Adrenal gland (tissue), 9 donors: ENCODE measurements at regions not wholly inside any gene's neighbourhood (a gene's known extent, or its start where the extent isn't known, plus 50 kb on each side); places are given as distances from the start of the nearest gene placed in this dataset.

Source experiments
- DNase-seq, 7 donors: peaks; one replicate each; pipeline ENCODE4 v3.0.0-alpha.2; 2019 to 2020
- H3K27ac ChIP-seq, 5 donors: fragments of 200-600 bp; sonication (generic) in 4 of 5; 1 replicate in 3 of 5; 2 replicates in 2 of 5; pipeline versions ENCODE4 v1.5.1 to v1.8.0; 2016 to 2020; ENCODE audit warnings: mild to moderate bottlenecking in 1 of 5
- H3K27me3 ChIP-seq: fragments of 200-600 bp; 2 replicates; pipeline ENCODE4 v1.8.0; 2021
- H3K36me3 ChIP-seq, 2 donors: fragments of 200-600 bp; replicated peaks in 1 of 2; 1 replicate in 1 of 2; 2 replicates in 1 of 2; pipeline versions ENCODE4 v1.5.1 to v1.8.0; 2018 to 2022
- H3K4me1 ChIP-seq, 2 donors: fragments of 200-600 bp; replicated peaks in 1 of 2; 1 replicate in 1 of 2; 2 replicates in 1 of 2; pipeline versions ENCODE4 v1.5.1 to v1.8.0; 2018 to 2021
- H3K4me3 ChIP-seq, 4 donors: fragments of 200-600 bp; sonication (generic) in 3 of 4; one replicate each; pipeline ENCODE4 v1.5.1; 2016 to 2018
- H3K9me3 ChIP-seq, 3 donors: fragments of 200-600 bp; sonication (generic) in 1 of 3; replicated peaks in 1 of 3; 1 replicate in 2 of 3; 2 replicates in 1 of 3; pipeline versions ENCODE4 v1.5.1 to v1.8.0; 2016 to 2021
- CTCF ChIP-seq, 6 experiments: fragments of 450-650 bp in 4 of 6; fragments of 200-600 bp in 2 of 6; sonication (generic) in 1 of 6; IDR thresholded peaks; 1 replicate in 5 of 6; 2 replicates in 1 of 6; pipeline versions ENCODE4 v1.5.1 to v1.8.0; 2016 to 2021; ENCODE audit warnings: antibody characterized with exemption in 6 of 6, mild to moderate bottlenecking in 2 of 6, moderate library complexity in 1 of 6
- POLR2A ChIP-seq, 2 donors: fragments of 450-650 bp; IDR thresholded peaks; one replicate each; pipeline ENCODE4 v1.6.1; 2017; ENCODE audit warnings: antibody characterized with exemption in 2 of 2, mild to moderate bottlenecking in 2 of 2, moderate library complexity in 1 of 2
- WGBS, 4 donors: extraction: QIAGEN DNeasy Blood & Tissue Kit in 2 of 4; methylation state at CpG; one replicate each; pipeline versions ENCODE4 v1.1.5 to v1.1.7; 2013 to 2017; 5-methylcytosine and 5-hydroxymethylcytosine counted together
- intact Hi-C, 2 donors: fragments of 100-400 bp; cut with DNase I; formaldehyde crosslinking; loops; one replicate each; pipeline versions ENCODE4 v1.14.1 to v1.15.0; 2022 to 2023
- donor health status: healthy with polysubstance abuse.
- donor health status: Bipolar disorder and iron deficiency.
- donor health status: DM: yes; HTN: yes; CAD: no.
- donor health status: DM: no; HTN: no; CAD: no.
- donor health status: DM: no; HTN: no; CAD: no.

- no peaks in the 10 kb centered on the region for H3K9me3 ChIP-seq
- intact Hi-C loops: no loop called here
- 73 to 86% (median 81%) methylated on average over 1 of the region's 1 CpG for WGBS, 4 donors
- TF ChIP-seq CTCF (IDR thresholded peaks at IDR 0.05): no peak
- TF ChIP-seq POLR2A (IDR thresholded peaks at IDR 0.05): no peak
- H3K27me3 ChIP-seq: no peaks in the 10 kb centered on the region
- no peak overlapping the region for H3K4me3 ChIP-seq
- no peak overlapping the region for H3K27ac ChIP-seq
- no peaks in the 10 kb centered on the region for H3K36me3 ChIP-seq
- DNase-seq: no peak
- no peaks in the 10 kb centered on the region for H3K4me1 ChIP-seq
Observed at GRCh38 chr6:85997206-85997605, 354.5 kb upstream of the SYNCRIP start.

DNA sequence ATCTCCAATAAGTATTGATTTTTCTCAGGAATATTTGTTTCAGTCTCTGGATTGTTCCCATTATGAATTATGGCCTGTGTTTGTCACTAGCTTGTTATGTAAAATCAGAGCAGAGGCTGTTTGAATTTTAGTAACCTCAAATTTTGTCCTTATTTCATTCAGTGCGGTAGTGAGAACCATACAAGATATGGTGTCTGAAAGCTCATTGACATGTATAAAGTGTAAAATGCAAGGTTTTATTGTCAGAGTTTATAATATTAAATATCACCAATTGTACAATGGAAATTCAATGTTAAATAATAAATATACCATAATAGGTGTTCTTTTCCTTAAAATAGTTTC, 353.3 kb upstream of the SYNCRIP start:
- Histone ChIP-seq H3K27me3 (no peaks in the 10 kb centered on the region), H3K27ac (no peak overlapping the region), H3K9me3 (no peaks in the 10 kb centered on the region), H3K4me1 (no peaks in the 10 kb centered on the region), H3K4me3 (no peak overlapping the region), H3K36me3 (no peaks in the 10 kb centered on the region)
- DNase-seq: no peak
- TF ChIP-seq POLR2A (IDR thresholded peaks at IDR 0.05) (no peak), CTCF (IDR thresholded peaks at IDR 0.05) (no peak)
- intact Hi-C loops: no loop called here
- WGBS, 4 donors: 65 to 81% (median 76%) methylated on average over 1 of the region's 1 CpG

DNA sequence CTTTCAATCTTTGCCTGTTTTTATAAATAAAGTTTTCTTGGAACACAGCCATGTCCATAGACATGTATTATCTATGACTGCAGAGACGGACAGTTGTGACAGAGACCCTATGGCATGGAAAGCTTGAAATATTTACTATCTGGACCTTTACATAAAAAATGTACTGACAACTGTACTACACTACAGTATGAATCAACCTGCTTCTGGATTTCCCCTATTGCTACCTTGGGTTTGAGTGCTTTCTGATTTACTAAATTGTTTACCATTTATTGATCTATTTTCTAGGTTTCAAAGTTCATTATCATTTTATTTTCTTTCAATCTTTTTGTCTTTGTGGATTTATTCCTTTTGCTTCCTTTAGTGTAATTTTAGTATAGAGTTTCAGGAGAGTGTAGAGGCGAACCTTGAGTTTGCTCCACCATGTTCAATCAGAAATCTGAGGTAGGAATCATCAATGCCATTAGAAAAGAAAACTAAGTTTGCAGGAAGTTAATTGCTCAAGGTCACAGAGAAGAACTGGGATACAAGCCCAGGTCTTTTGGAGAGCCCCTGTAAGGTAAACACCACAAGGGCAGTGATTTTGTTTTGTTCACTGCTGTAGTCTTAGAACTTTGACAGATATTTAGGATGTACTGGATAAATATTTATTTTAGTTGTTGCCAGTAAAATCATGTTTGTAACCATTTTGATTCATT, 352.8 kb upstream of the SYNCRIP start:
- Histone ChIP-seq H3K27me3 (no peaks in the 10 kb centered on the region), H3K36me3 (no peaks in the 10 kb centered on the region), H3K4me3 (no peak overlapping the region), H3K9me3 (no peaks in the 10 kb centered on the region), H3K27ac (no peak overlapping the region), H3K4me1 (no peaks in the 10 kb centered on the region)
- 81 to 92% (median 86%) methylated on average over 2 of the region's 2 CpGs for WGBS, 4 donors
- intact Hi-C loops: no loop called here
- DNase-seq: no peak
- TF ChIP-seq CTCF (IDR thresholded peaks at IDR 0.05): no peak
- no peak for TF ChIP-seq POLR2A (IDR thresholded peaks at IDR 0.05)

- peaks cover 0 to 3% (median 0%) of the 10 kb centered on the region in 3 donors for H3K9me3 ChIP-seq
- no peak overlapping the region for H3K27ac ChIP-seq
- DNase-seq: no peak
- intact Hi-C loops: no loop called here
- TF ChIP-seq CTCF (IDR thresholded peaks at IDR 0.05) (no peak), POLR2A (IDR thresholded peaks at IDR 0.05) (no peak)
- 86 to 92% (median 90%) methylated on average over 2 of the region's 2 CpGs for WGBS, 4 donors
- H3K27me3 ChIP-seq: no peaks in the 10 kb centered on the region
- no peak overlapping the region for H3K4me3 ChIP-seq
- H3K4me1 ChIP-seq: no peaks in the 10 kb centered on the region
- no peaks in the 10 kb centered on the region for H3K36me3 ChIP-seq
Observed at GRCh38 chr6:85986681-85987080, 344.0 kb upstream of the SYNCRIP start.
